ENCODE measurements at regions not wholly inside any gene's neighbourhood (a gene's known extent, or its start where the extent isn't known, plus 50 kb on each side); places are given as distances from the start of the nearest gene placed in this dataset.

- TF ChIP-seq CTCF (IDR thresholded peaks at IDR 0.05) (no peak), ZFX (IDR thresholded peaks at IDR 0.05; ENCODE audit: borderline replicate concordance) (no peak)
Measured at GRCh38 chr10:105742184-105742583, 1101.1 kb downstream of the SORCS3 start.

Data from 22Rv1 (cell line).